Esophagus muscularis mucosa (tissue), 3 donors: ENCODE measurements at regions not wholly inside any gene's neighbourhood (a gene's known extent, or its start where the extent isn't known, plus 50 kb on each side); places are given as distances from the start of the nearest gene placed in this dataset.

Experiments
- POLR2A ChIP-seq: fragments of 450-650 bp; IDR thresholded peaks from one replicate; pipeline ENCODE4 v1.6.1; 2017; ENCODE audit warnings: antibody characterized with exemption, moderate library complexity, mild to moderate bottlenecking, low read depth
- TF ChIP-seq, protein P1 (sequence below), 3 experiments: fragments of 200-600 bp in 2 of 3; fragments of 450-650 bp in 1 of 3; sonication (generic) in 2 of 3; IDR thresholded peaks; one replicate each; pipeline ENCODE4 v1.5.1; 2017 to 2019; ENCODE audit warnings: antibody characterized with exemption in 3 of 3, mild to moderate bottlenecking in 2 of 3, moderate library complexity in 1 of 3

DNA sequence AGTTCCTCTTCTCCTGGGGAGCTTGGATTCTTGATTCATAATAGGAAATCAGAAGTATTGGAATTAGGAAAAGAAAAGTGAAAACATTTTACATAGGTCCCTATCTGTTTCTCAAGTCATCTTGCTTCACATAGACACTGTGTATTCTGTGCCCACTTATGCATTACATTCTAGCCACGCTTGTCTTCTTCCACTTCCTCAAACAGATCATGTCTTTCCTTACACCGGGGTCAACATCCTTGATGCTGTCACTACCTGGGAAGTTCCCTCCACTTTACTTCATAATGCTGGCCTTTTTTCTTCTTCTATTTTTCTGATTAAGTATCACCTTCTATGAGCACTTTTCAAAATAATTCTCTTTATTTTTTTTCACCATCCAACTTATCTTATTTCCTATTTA, 606.4 kb upstream of the CDH8 start:
- TF ChIP-seq, protein P1, sequence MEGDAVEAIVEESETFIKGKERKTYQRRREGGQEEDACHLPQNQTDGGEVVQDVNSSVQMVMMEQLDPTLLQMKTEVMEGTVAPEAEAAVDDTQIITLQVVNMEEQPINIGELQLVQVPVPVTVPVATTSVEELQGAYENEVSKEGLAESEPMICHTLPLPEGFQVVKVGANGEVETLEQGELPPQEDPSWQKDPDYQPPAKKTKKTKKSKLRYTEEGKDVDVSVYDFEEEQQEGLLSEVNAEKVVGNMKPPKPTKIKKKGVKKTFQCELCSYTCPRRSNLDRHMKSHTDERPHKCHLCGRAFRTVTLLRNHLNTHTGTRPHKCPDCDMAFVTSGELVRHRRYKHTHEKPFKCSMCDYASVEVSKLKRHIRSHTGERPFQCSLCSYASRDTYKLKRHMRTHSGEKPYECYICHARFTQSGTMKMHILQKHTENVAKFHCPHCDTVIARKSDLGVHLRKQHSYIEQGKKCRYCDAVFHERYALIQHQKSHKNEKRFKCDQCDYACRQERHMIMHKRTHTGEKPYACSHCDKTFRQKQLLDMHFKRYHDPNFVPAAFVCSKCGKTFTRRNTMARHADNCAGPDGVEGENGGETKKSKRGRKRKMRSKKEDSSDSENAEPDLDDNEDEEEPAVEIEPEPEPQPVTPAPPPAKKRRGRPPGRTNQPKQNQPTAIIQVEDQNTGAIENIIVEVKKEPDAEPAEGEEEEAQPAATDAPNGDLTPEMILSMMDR (IDR thresholded peaks at IDR 0.05): no peak
- TF ChIP-seq POLR2A: no peak
